Psoas muscle (tissue), 7 donors: ENCODE measurements at regions not wholly inside any gene's neighbourhood (a gene's known extent, or its start where the extent isn't known, plus 50 kb on each side); places are given as distances from the start of the nearest gene placed in this dataset.

Source experiments
- ATAC-seq, 4 donors: fragments of 200-7000 bp; cut with Tn5 transposase; one replicate each; pipeline ENCODE4 v1.9.1; 2020; ENCODE audit warnings: moderate library complexity in 3 of 4, mild to moderate bottlenecking in 2 of 4
- DNase-seq, 2 donors: peaks; one replicate each; pipeline ENCODE4 v3.0.0-alpha.2; 2020
- H3K27ac ChIP-seq: fragments of 200-600 bp; one replicate; pipeline ENCODE4 v1.8.0; 2022
- H3K27me3 ChIP-seq, 3 donors: fragments of 200-600 bp in 1 of 3; one replicate each; pipeline versions ENCODE4 v1.6.1 to v1.8.0; 2013 to 2022; ENCODE audit warnings: low read length in 2 of 3, mild to moderate bottlenecking in 2 of 3, moderate library complexity in 1 of 3; ENCODE audit not compliant: insufficient read depth in 3 of 3
- H3K36me3 ChIP-seq, 2 donors: fragments of 200-600 bp in 1 of 2; one replicate each; pipeline versions ENCODE4 v1.6.1 to v1.8.0; 2013 to 2022; ENCODE audit warnings: low read depth in 1 of 2, mild to moderate bottlenecking in 1 of 2, moderate library complexity in 1 of 2; ENCODE audit not compliant: insufficient read depth in 1 of 2
- H3K4me1 ChIP-seq: fragments of 200-600 bp; one replicate; pipeline ENCODE4 v1.8.0; 2022
- H3K4me3 ChIP-seq: fragments of 200-600 bp; one replicate; pipeline ENCODE4 v1.8.0; 2022; ENCODE audit warnings: mild to moderate bottlenecking
- H3K9me3 ChIP-seq: fragments of 200-600 bp; one replicate; pipeline ENCODE4 v1.8.0; 2022
- WGBS, 3 donors: extraction: QIAGEN DNeasy Blood & Tissue Kit; methylation state at CpG; one replicate each; pipeline versions ENCODE4 v1.1.6 to v1.1.7; 2013; 5-methylcytosine and 5-hydroxymethylcytosine counted together
- intact Hi-C, 2 donors: fragments of 100-400 bp; cut with DNase I; formaldehyde crosslinking; loops; one replicate each; pipeline versions ENCODE4 v1.11.0 to v1.14.2; 2022
- TF ChIP-seq, protein P1 (sequence below): fragments of 200-600 bp; IDR thresholded peaks from one replicate; pipeline ENCODE4 v1.8.0; 2022; ENCODE audit warnings: antibody characterized with exemption
- donor health status: healthy with polysubstance abuse.
- donor health status: DM: no; HTN: no; CAD: no; lungs with moderate emphysema.
- donor health status: Bipolar disorder and iron deficiency.
- donor health status: healthy.
- donor health status: DM: yes; HTN: yes; CAD: no.
- donor health status: DM: no; HTN: no; CAD: no.
- donor health status: DM: yes; HTN: yes; CAD: no.

DNA sequence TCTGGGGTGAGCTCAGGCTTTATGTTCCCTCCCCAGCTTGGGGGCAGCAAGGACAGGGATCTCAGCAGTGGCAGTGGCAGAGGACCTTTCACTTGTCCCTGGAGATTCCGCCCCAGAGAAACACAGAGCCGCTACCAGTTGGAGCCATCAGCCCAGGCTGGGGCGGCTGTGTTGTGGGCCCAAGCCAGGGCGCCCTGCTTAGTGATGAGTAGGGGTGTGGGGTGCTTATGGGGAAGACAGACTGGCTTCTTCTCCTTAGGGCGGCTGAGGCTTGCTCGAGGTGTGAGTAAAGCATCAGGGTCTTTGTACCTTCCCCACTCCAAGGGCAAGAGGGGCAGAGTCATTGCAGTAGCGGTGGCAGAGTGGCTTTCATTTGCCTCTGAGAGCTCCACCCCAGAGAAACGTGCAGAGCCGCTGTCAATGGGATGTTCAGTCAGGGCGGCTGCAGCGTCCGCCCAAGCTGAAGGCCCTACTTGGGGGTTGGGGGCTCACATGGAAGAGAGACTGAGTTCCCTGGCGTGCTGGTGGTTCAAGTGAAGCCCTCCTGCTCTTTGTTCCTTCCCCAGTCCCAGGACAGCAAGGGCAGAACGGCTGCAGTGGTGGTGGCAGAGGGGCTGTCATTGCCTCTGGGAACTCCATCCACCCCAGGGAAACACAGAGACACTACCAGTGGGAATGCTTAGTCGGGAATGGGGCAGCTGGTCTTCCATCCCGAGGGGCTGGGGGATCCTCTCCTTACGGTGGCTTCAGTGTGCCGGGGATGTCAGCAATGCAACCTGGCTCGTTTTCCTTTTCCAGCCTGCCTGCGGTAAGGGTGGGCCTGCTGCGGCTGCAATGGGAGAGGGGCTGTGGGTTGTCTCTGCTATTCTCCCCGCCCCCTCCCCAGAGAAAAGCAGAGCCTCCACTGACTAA is 2142.5 kb upstream of the TENM3 start:
- WGBS, 3 donors, result 87 to 93% (median 92%) methylated on average over 22 of the region's 22 CpGs
- no peaks in the 10 kb centered on the region for H3K9me3 ChIP-seq
- no peak overlapping the region for H3K4me3 ChIP-seq
- DNase-seq (peak in 1 of 2 donors; percentile 19), ATAC-seq (no peak)
- H3K36me3 ChIP-seq, result no peaks in the 10 kb centered on the region
- TF ChIP-seq, protein P1, sequence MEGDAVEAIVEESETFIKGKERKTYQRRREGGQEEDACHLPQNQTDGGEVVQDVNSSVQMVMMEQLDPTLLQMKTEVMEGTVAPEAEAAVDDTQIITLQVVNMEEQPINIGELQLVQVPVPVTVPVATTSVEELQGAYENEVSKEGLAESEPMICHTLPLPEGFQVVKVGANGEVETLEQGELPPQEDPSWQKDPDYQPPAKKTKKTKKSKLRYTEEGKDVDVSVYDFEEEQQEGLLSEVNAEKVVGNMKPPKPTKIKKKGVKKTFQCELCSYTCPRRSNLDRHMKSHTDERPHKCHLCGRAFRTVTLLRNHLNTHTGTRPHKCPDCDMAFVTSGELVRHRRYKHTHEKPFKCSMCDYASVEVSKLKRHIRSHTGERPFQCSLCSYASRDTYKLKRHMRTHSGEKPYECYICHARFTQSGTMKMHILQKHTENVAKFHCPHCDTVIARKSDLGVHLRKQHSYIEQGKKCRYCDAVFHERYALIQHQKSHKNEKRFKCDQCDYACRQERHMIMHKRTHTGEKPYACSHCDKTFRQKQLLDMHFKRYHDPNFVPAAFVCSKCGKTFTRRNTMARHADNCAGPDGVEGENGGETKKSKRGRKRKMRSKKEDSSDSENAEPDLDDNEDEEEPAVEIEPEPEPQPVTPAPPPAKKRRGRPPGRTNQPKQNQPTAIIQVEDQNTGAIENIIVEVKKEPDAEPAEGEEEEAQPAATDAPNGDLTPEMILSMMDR, result no peak
- H3K27ac ChIP-seq, result no peak overlapping the region
- intact Hi-C loops, result no loop called here
- no peaks in the 10 kb centered on the region for H3K27me3 ChIP-seq
- H3K4me1 ChIP-seq, result no peaks in the 10 kb centered on the region

DNA sequence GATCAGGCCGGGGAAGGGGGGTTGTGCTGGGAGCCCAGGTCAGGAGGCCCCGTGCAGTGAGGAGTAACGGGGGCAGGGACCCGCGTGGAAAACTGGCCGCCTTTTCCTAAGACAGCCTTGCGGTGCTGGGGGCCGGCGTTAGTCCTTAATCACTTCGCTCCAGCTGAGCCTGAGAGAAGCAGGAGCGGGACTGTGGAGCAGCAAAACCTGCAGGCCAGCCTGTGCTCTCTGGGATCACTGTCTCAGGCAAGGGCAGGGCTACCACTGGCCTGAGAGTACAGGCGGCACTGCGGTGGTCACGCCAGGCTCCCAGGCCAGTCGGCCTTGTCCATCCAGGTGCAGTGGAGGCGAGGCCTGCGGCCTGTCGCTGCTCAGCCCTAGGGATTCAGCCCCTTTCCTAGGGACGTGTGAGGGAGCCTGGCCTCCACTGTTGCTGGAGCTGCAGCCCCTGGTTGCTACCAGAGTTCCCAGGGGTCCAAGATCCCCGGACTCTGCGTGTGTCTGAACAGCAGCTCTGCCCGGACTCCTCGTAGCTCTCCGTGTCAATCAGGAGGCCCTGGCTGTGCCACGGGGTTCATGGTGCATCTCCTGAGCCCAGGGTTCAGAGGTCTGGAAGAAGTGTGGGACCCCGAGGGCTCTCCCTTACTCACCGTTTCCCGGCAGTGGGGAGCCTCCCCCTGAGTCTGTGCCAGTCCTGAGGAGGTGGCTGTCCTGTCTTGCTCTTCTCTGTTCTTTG is 2141.7 kb upstream of the TENM3 start:
- TF ChIP-seq, protein P1, result no peak
- DNase-seq (peak in 1 of 2 donors; percentile 47), ATAC-seq (no peak)
- H3K27me3 ChIP-seq, result no peaks in the 10 kb centered on the region
- WGBS, 3 donors, result 82 to 87% (median 84%) methylated on average over 26 to 28 of the region's 28 CpGs
- no peak overlapping the region for H3K27ac ChIP-seq
- no peaks in the 10 kb centered on the region for H3K36me3 ChIP-seq
- no peaks in the 10 kb centered on the region for H3K9me3 ChIP-seq
- intact Hi-C loops, result no loop called here
- no peak overlapping the region for H3K4me3 ChIP-seq
- H3K4me1 ChIP-seq, result no peaks in the 10 kb centered on the region

DNA sequence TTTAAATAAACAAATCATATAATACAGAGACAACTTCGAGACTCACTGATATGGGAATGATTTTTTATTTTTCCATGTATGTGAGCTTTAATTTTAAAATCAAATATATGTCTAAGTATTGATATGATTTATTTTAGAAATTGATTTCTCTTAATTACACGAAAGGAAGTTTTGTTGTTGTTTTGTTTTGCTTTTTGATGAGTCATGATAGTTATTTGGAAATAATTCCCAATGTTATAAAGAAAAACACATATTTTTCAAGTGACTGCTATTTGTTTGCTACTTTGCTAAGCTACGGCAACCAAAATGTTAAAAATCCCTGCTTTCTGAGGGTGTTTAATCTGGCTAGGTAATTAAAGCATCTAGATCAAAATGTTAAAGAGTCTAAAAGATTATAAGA is 2139.4 kb upstream of the TENM3 start:
- Histone ChIP-seq H3K27ac (no peak overlapping the region), H3K9me3 (no peaks in the 10 kb centered on the region), H3K27me3 (no peaks in the 10 kb centered on the region), H3K4me3 (no peak overlapping the region), H3K36me3 (no peaks in the 10 kb centered on the region), H3K4me1 (no peaks in the 10 kb centered on the region)
- TF ChIP-seq, protein P1, result no peak
- ATAC-seq, result no peak
- 84 to 85% (median 85%) methylated on average over 3 of the region's 3 CpGs for WGBS, 3 donors
- no peak for DNase-seq
- intact Hi-C loops, result no loop called here

DNA sequence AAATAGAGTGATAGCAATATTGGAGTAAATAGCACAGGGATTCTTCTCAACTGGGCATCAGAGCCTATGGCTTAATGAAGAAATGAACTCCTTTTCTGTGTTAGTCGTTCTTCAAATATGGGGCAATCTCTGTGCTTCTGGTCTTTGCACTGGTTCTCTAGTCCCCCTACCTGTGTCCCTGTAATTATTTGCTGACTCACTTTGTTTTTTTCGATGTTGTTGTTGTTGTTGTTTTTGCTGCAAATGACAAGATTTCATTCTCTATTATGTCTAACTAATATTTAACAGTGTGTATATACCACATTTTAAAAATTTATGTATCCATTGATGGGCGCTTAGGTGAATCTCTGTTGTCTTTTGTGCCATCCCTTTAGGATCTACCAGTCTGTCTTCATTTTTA is 2137.8 kb upstream of the TENM3 start:
- intact Hi-C loops, result no loop called here
- 86 to 89% (median 88%) methylated on average over 3 of the region's 3 CpGs for WGBS, 3 donors
- Histone ChIP-seq H3K9me3 (no peaks in the 10 kb centered on the region), H3K27me3 (no peaks in the 10 kb centered on the region), H3K4me1 (no peaks in the 10 kb centered on the region), H3K27ac (no peak overlapping the region), H3K4me3 (no peak overlapping the region), H3K36me3 (no peaks in the 10 kb centered on the region)
- ATAC-seq (no peak), DNase-seq (no peak)
- TF ChIP-seq, protein P1, result no peak
